Vagina (tissue), 2 donors: ENCODE measurements at regions not wholly inside any gene's neighbourhood (a gene's known extent, or its start where the extent isn't known, plus 50 kb on each side); places are given as distances from the start of the nearest gene placed in this dataset.

ENCODE experiments used
- CTCF ChIP-seq, 3 experiments: fragments of 450-650 bp in 2 of 3; fragments of 200-600 bp in 1 of 3; sonication (generic) in 1 of 3; IDR thresholded peaks; one replicate each; pipeline ENCODE4 v1.5.1; 2017 to 2019; ENCODE audit warnings: antibody characterized with exemption in 3 of 3, mild to moderate bottlenecking in 2 of 3, moderate library complexity in 2 of 3
- POLR2A ChIP-seq, 2 donors: fragments of 450-650 bp; IDR thresholded peaks; one replicate each; pipeline ENCODE4 v1.6.1; 2017; ENCODE audit warnings: antibody characterized with exemption in 2 of 2, mild to moderate bottlenecking in 2 of 2, moderate library complexity in 2 of 2
- POLR2AphosphoS5 ChIP-seq, 2 donors: sonication (generic); formaldehyde crosslinking; IDR thresholded peaks; one replicate each; pipeline ENCODE4 v1.9.0; 2017; ENCODE audit warnings: antibody characterized with exemption in 2 of 2, mild to moderate bottlenecking in 2 of 2, low read depth in 1 of 2; ENCODE audit not compliant: insufficient read depth in 1 of 2

DNA sequence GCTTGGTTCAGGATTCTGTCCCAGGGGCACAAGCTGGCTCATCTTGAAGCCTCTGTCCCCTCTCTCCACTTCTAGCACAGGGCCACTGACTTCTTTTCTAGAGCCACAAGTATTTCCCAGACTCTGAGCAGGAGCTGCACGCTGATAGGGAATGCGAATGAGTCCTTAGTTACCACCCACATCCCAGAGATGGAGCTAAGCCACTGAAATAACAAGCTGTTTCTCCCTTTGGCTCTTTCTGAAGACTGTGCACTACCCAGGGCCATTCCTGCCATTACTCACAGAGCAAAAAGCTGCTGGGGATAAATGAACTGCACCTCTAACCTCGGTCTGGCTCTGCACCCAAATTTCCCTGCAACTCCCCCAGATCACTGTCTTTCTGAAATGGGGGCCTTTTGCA is 70.6 kb downstream of the TSN start:
- TF ChIP-seq POLR2A (IDR thresholded peaks at IDR 0.05) (no peak), POLR2AphosphoS5 (IDR thresholded peaks at IDR 0.05; ENCODE audit: insufficient read depth in 1 of 2, low read depth in 1 of 2) (no peak), CTCF (IDR thresholded peaks at IDR 0.05) (no peak)
